Activated CD4-positive, alpha-beta T cell treated with anti-CD3 and anti-CD28 coated beads, Interleukin-2, amount 10 ng/mL, durations not matched to agents 24 days and 14 days (primary cell): ENCODE measurements at regions not wholly inside any gene's neighbourhood (a gene's known extent, or its start where the extent isn't known, plus 50 kb on each side); places are given as distances from the start of the nearest gene placed in this dataset.
A peak's percentile ranks its signal among the peaks of the same experiment; 100 is the strongest.
"Not testable (repeated sequence)": the region's sequence is repeated elsewhere in the genome, so short reads cannot be mapped to it uniquely, and the experiment has no call there.

Source experiments
- DNase-seq: peaks from one replicate; pipeline ENCODE4 v3.0.0; 2022
- H3K27ac Mint-ChIP-seq: one replicate; pipeline ENCODE4 v1.8.0; 2022; ENCODE audit warnings: mild to moderate bottlenecking, mixed read lengths
- H3K27me3 Mint-ChIP-seq: one replicate; pipeline ENCODE4 v1.8.0; 2022; ENCODE audit warnings: mixed read lengths
- H3K36me3 Mint-ChIP-seq: one replicate; pipeline ENCODE4 v1.8.0; 2022; ENCODE audit warnings: low read depth, mild to moderate bottlenecking, mixed read lengths
- H3K4me1 Mint-ChIP-seq: one replicate; pipeline ENCODE4 v1.8.0; 2021; ENCODE audit warnings: mixed read lengths
- H3K4me3 Mint-ChIP-seq: one replicate; pipeline ENCODE4 v1.8.0; 2022; ENCODE audit warnings: mild to moderate bottlenecking, moderate library complexity, mixed read lengths
- H3K9me3 Mint-ChIP-seq: one replicate; pipeline ENCODE4 v1.8.0; 2021; ENCODE audit warnings: mixed read lengths
- intact Hi-C: fragments of 100-400 bp; cut with micrococcal nuclease; formaldehyde crosslinking; loops from one replicate; pipeline ENCODE4 v1.15.1; 2023

GRCh38 chrX:1140236-1140681 lies 72.2 kb downstream of the CRLF2 start:
- intact Hi-C loops, result no loop called here
- no peaks in the 10 kb centered on the region for H3K9me3 Mint-ChIP-seq
- H3K27ac Mint-ChIP-seq, result no peak overlapping the region
- no peak for DNase-seq
- no peaks in the 10 kb centered on the region for H3K27me3 Mint-ChIP-seq
- no peak overlapping the region for H3K4me3 Mint-ChIP-seq
- H3K4me1 Mint-ChIP-seq, result no peaks in the 10 kb centered on the region
- no peaks in the 10 kb centered on the region for H3K36me3 Mint-ChIP-seq

- Mint-ChIP-seq H3K4me3 (no peak overlapping the region), H3K36me3 (no peaks in the 10 kb centered on the region), H3K27ac (no peak overlapping the region), H3K4me1 (no peaks in the 10 kb centered on the region), H3K9me3 (no peaks in the 10 kb centered on the region), H3K27me3 (no peaks in the 10 kb centered on the region)
- DNase-seq, result no peak
- intact Hi-C loops, result no loop called here
These were observed 73.3 kb downstream of the CRLF2 start for GRCh38 chrX:1139185-1139500.

GRCh38 chrX:1138476-1139184 lies 73.8 kb downstream of the CRLF2 start:
- Mint-ChIP-seq H3K4me3 (no peak overlapping the region), H3K27me3 (no peaks in the 10 kb centered on the region), H3K4me1 (no peaks in the 10 kb centered on the region), H3K27ac (no peak overlapping the region), H3K36me3 (no peaks in the 10 kb centered on the region), H3K9me3 (no peaks in the 10 kb centered on the region)
- intact Hi-C loops, result no loop called here
- peak; percentile 39 for DNase-seq

GRCh38 chrX:1137531-1137930 lies 74.9 kb downstream of the CRLF2 start:
- H3K9me3 Mint-ChIP-seq, result no peaks in the 10 kb centered on the region
- no peaks in the 10 kb centered on the region for H3K4me1 Mint-ChIP-seq
- H3K27me3 Mint-ChIP-seq, result no peaks in the 10 kb centered on the region
- intact Hi-C loops, result no loop called here
- no peaks in the 10 kb centered on the region for H3K36me3 Mint-ChIP-seq
- peak; percentile 39 for DNase-seq
- no peak overlapping the region for H3K4me3 Mint-ChIP-seq
- H3K27ac Mint-ChIP-seq, result no peak overlapping the region

GRCh38 chrX:1136582-1136981 lies 75.9 kb downstream of the CRLF2 start:
- H3K4me3 Mint-ChIP-seq, H3K36me3 Mint-ChIP-seq, H3K27ac Mint-ChIP-seq, H3K27me3 Mint-ChIP-seq, intact Hi-C loops, H3K4me1 Mint-ChIP-seq, H3K9me3 Mint-ChIP-seq: not testable (repeated sequence)
- DNase-seq, result peak; percentile 51

- Mint-ChIP-seq H3K9me3 (no peaks in the 10 kb centered on the region), H3K4me1 (no peaks in the 10 kb centered on the region), H3K4me3 (no peak overlapping the region), H3K27me3 (no peaks in the 10 kb centered on the region), H3K27ac (no peak overlapping the region), H3K36me3 (no peaks in the 10 kb centered on the region)
- no peak for DNase-seq
- intact Hi-C loops, result no loop called here
These were observed 77.5 kb downstream of the CRLF2 start for GRCh38 chrX:1134976-1135375.

GRCh38 chrX:1134156-1134555 lies 78.3 kb downstream of the CRLF2 start:
- Mint-ChIP-seq H3K36me3 (no peaks in the 10 kb centered on the region), H3K4me1 (no peaks in the 10 kb centered on the region), H3K27me3 (no peaks in the 10 kb centered on the region), H3K9me3 (no peaks in the 10 kb centered on the region), H3K4me3 (no peak overlapping the region), H3K27ac (no peak overlapping the region)
- intact Hi-C loops, result no loop called here
- no peak for DNase-seq

GRCh38 chrX:1126738-1127137 lies 85.7 kb downstream of the CRLF2 start:
- DNase-seq, result no peak
- Mint-ChIP-seq H3K27me3 (peaks cover 2% of the 10 kb centered on the region), H3K36me3 (no peaks in the 10 kb centered on the region), H3K9me3 (no peaks in the 10 kb centered on the region), H3K27ac (no peak overlapping the region), H3K4me1 (no peaks in the 10 kb centered on the region), H3K4me3 (no peak overlapping the region)
- intact Hi-C loops, result no loop called here

- Mint-ChIP-seq H3K36me3 (no peaks in the 10 kb centered on the region), H3K27me3 (peaks cover 2% of the 10 kb centered on the region), H3K9me3 (no peaks in the 10 kb centered on the region), H3K4me1 (no peaks in the 10 kb centered on the region), H3K27ac (no peak overlapping the region), H3K4me3 (no peak overlapping the region)
- intact Hi-C loops, result no loop called here
- DNase-seq, result no peak
These were observed 87.9 kb downstream of the CRLF2 start for GRCh38 chrX:1124531-1124930.

- DNase-seq, H3K27me3 Mint-ChIP-seq, H3K9me3 Mint-ChIP-seq, H3K27ac Mint-ChIP-seq, intact Hi-C loops, H3K36me3 Mint-ChIP-seq, H3K4me3 Mint-ChIP-seq, H3K4me1 Mint-ChIP-seq: not testable (repeated sequence)
These were observed 89.6 kb downstream of the CRLF2 start for GRCh38 chrX:1122851-1123250.

GRCh38 chrX:1119275-1119674 lies 93.2 kb downstream of the CRLF2 start:
- no peaks in the 10 kb centered on the region for H3K9me3 Mint-ChIP-seq
- intact Hi-C loops, result no loop called here
- H3K27me3 Mint-ChIP-seq, result peaks cover 2% of the 10 kb centered on the region
- no peak for DNase-seq
- H3K36me3 Mint-ChIP-seq, result no peaks in the 10 kb centered on the region
- no peaks in the 10 kb centered on the region for H3K4me1 Mint-ChIP-seq
- no peak overlapping the region for H3K4me3 Mint-ChIP-seq
- H3K27ac Mint-ChIP-seq, result no peak overlapping the region

- Mint-ChIP-seq H3K27me3 (no peaks in the 10 kb centered on the region), H3K9me3 (no peaks in the 10 kb centered on the region), H3K27ac (no peak overlapping the region), H3K4me1 (no peaks in the 10 kb centered on the region), H3K4me3 (no peak overlapping the region), H3K36me3 (no peaks in the 10 kb centered on the region)
- intact Hi-C loops, result no loop called here
- DNase-seq, result no peak
These were observed 93.8 kb downstream of the CRLF2 start for GRCh38 chrX:1118572-1119199.

- intact Hi-C loops, H3K27ac Mint-ChIP-seq: not testable (repeated sequence)
These were observed 97.0 kb downstream of the CRLF2 start for GRCh38 chrX:1115411-1115810.

GRCh38 chrX:1112321-1112720 lies 100.1 kb downstream of the CRLF2 start:
- Mint-ChIP-seq H3K4me1 (peaks cover 2% of the 10 kb centered on the region), H3K9me3 (peaks cover 13% of the 10 kb centered on the region), H3K27ac (no peak overlapping the region), H3K36me3 (no peaks in the 10 kb centered on the region), H3K4me3 (no peak overlapping the region), H3K27me3 (peaks cover 12% of the 10 kb centered on the region)
- no peak for DNase-seq
- intact Hi-C loops, result no loop called here

More at GRCh38 chrX:1115411-1115810, 97.0 kb downstream of the CRLF2 start:
- not testable (repeated sequence) for DNase-seq, H3K4me3 Mint-ChIP-seq, H3K4me1 Mint-ChIP-seq, H3K27me3 Mint-ChIP-seq, H3K9me3 Mint-ChIP-seq, H3K36me3 Mint-ChIP-seq
